HCT116 (cell line): ENCODE measurements at regions not wholly inside any gene's neighbourhood (a gene's known extent, or its start where the extent isn't known, plus 50 kb on each side); places are given as distances from the start of the nearest gene placed in this dataset.

Experiments used
- ATAC-seq: fragments of 200-7000 bp; cut with Tn5 transposase; 2 replicates; pipeline ENCODE4 v1.9.1; 2020; ENCODE audit warnings: mild to moderate bottlenecking, moderate library complexity
- BruUV-seq: library from RNA; stranded (reverse); fragments of 400-500 nt; replicated peaks from 2 replicates; lab custom pipeline; 2021; lab: Mats Ljungman, UMichigan
- CTCF ChIA-PET: fragments of 300-600 bp; sonication (Branson Sonifier 250); formaldehyde crosslinking; loops from one replicate; lab custom pipeline; 2021; ENCODE audit warnings: antibody characterized with exemption; lab: Charles Lee
- POLR2A ChIA-PET: fragments of 300-600, 350-600 bp; sonication (Branson Sonifier 250); formaldehyde crosslinking; loops from one replicate; lab custom pipeline; 2021; ENCODE audit warnings: antibody characterized with exemption; lab: Charles Lee
- RAD21 ChIA-PET, 2 experiments: fragments of 300-600 bp; sonication (Branson Sonifier 250); formaldehyde crosslinking; loops; one replicate each; lab custom pipeline; 2023; ENCODE audit warnings: low total read pairs in 2 of 2; ENCODE audit not compliant: uncharacterized antibody in 2 of 2, unreplicated experiment in 2 of 2, low non-redundant PET in 1 of 2; lab: Charles Lee
- DNase-seq: peaks from one replicate; pipeline ENCODE4 v3.0.0-alpha.2; 2010; ENCODE audit warnings: low read depth, low spot score
- H2AFZ ChIP-seq: fragments of 200-600 bp; shearing (Covaris generic), sonication (generic); 2 replicates; pipeline ENCODE4 v1.6.1; 2017; ENCODE audit warnings: low read depth, mixed run types, mixed read lengths, antibody characterized with exemption, low read length; ENCODE audit not compliant: poor library complexity, severe bottlenecking
- H3K27ac ChIP-seq: 2 replicates; pipeline ENCODE4 v1.5.1; 2012; ENCODE audit warnings: low read depth, low read length
- H3K27me3 ChIP-seq: fragments of 200-600 bp; sonication (generic); 2 replicates; pipeline ENCODE4 v1.6.1; 2016; ENCODE audit warnings: mixed run types, low read length, mixed read lengths; ENCODE audit not compliant: insufficient read depth
- H3K36me3 ChIP-seq, 2 experiments: fragments of 200-500 bp in 1 of 2; fragments of 200-600 bp in 1 of 2; sonication (Bioruptor generic) in 1 of 2; sonication (generic) in 1 of 2; 2 replicates each; pipeline versions ENCODE4 v1.5.1 to v1.6.1; 2014 to 2016; ENCODE audit warnings: low read length in 2 of 2, inconsistent platforms in 1 of 2, mixed read lengths in 1 of 2, mixed run types in 1 of 2; ENCODE audit not compliant: insufficient read depth in 2 of 2, control insufficient read depth in 1 of 2
- H3K4me1 ChIP-seq, 2 experiments: fragments of 200-600 bp in 1 of 2; sonication (generic) in 1 of 2; 2 replicates each; pipeline versions ENCODE4 v1.5.1 to v1.6.1; 2012 to 2017; ENCODE audit warnings: low read length in 2 of 2, inconsistent platforms in 1 of 2, mild to moderate bottlenecking in 1 of 2, mixed read lengths in 1 of 2, mixed run types in 1 of 2, moderate library complexity in 1 of 2; ENCODE audit not compliant: insufficient read depth in 2 of 2, control insufficient read depth in 1 of 2
- H3K4me2 ChIP-seq: fragments of 200-600 bp; sonication (generic); 2 replicates; pipeline ENCODE4 v1.6.1; 2017; ENCODE audit warnings: mixed run types, low read length, mixed read lengths
- H3K4me3 ChIP-seq, 2 experiments: fragments of 200-600 bp in 1 of 2; sonication (generic) in 1 of 2; replicated peaks in 1 of 2; 2 replicates each; pipeline ENCODE4 v1.5.1; 2011 to 2016; ENCODE audit warnings: low read length in 2 of 2, control low read depth in 1 of 2, low read depth in 1 of 2, mild to moderate bottlenecking in 1 of 2, mixed read lengths in 1 of 2, mixed run types in 1 of 2
- H3K79me2 ChIP-seq: fragments of 200-600 bp; sonication (generic); 2 replicates; pipeline ENCODE4 v1.6.1; 2017; ENCODE audit warnings: mild to moderate bottlenecking, mixed run types, low read length, moderate library complexity, mixed read lengths; ENCODE audit not compliant: insufficient read depth
- H3K9ac ChIP-seq: fragments of 200-600 bp; sonication (generic); 2 replicates; pipeline ENCODE4 v1.6.1; 2016; ENCODE audit warnings: low read length, mixed read lengths
- H3K9me2 ChIP-seq: fragments of 200-600 bp; sonication (generic), shearing (Covaris generic); 2 replicates; pipeline ENCODE4 v1.6.1; 2017; ENCODE audit warnings: mixed run types, mild to moderate bottlenecking, moderate library complexity; ENCODE audit not compliant: insufficient read depth
- H3K9me3 ChIP-seq, 2 experiments: fragments of 200-500 bp in 1 of 2; fragments of 200-600 bp in 1 of 2; sonication (Bioruptor generic) in 1 of 2; sonication (generic) in 1 of 2; 2 replicates each; pipeline ENCODE4 v1.6.1; 2014 to 2017; ENCODE audit warnings: low read length in 2 of 2, mixed read lengths in 2 of 2, inconsistent platforms in 1 of 2, low read depth in 1 of 2, mild to moderate bottlenecking in 1 of 2, mixed run types in 1 of 2, moderate library complexity in 1 of 2; ENCODE audit not compliant: control insufficient read depth in 1 of 2, insufficient read depth in 1 of 2
- H4K20me1 ChIP-seq: fragments of 200-600 bp; sonication (generic), shearing (Covaris generic); 2 replicates; pipeline ENCODE4 v1.6.1; 2017; ENCODE audit warnings: mixed run types, mild to moderate bottlenecking, moderate library complexity; ENCODE audit not compliant: insufficient read depth
- ATF3 ChIP-seq: IDR thresholded peaks from 2 replicates; pipeline ENCODE4 v1.6.1; 2012
- EGR1 ChIP-seq: IDR thresholded peaks from 2 replicates; pipeline ENCODE4 v1.6.1; 2012; ENCODE audit warnings: low read depth
- ELF1 ChIP-seq: IDR thresholded peaks from 2 replicates; pipeline ENCODE4 v1.6.1; 2012; ENCODE audit warnings: low read depth, borderline replicate concordance
- EZH2phosphoT487 ChIP-seq: fragments of 200-600 bp; IDR thresholded peaks from 2 replicates; pipeline ENCODE4 v1.6.1; 2018; ENCODE audit warnings: antibody characterized with exemption, borderline replicate concordance
- FOSL1 ChIP-seq: IDR thresholded peaks from 2 replicates; pipeline ENCODE4 v1.6.1; 2012; ENCODE audit warnings: low read depth
- JUND ChIP-seq: IDR thresholded peaks from 2 replicates; pipeline ENCODE4 v1.6.1; 2012
- POLR2A ChIP-seq: IDR thresholded peaks from 2 replicates; pipeline ENCODE4 v1.7.0; 2011; ENCODE audit warnings: borderline replicate concordance; ENCODE audit not compliant: insufficient read depth, insufficient read length; ENCODE audit errors: extremely low read depth
- POLR2AphosphoS5 ChIP-seq: IDR thresholded peaks from 2 replicates; pipeline ENCODE4 v1.6.1; 2011; ENCODE audit warnings: mild to moderate bottlenecking, low read depth, low read length, moderate library complexity
- RAD21 ChIP-seq: IDR thresholded peaks from 2 replicates; pipeline ENCODE4 v1.6.1; 2012; ENCODE audit warnings: low read depth, mild to moderate bottlenecking
- SIN3A ChIP-seq: IDR thresholded peaks from 2 replicates; pipeline ENCODE4 v1.6.1; 2012; ENCODE audit warnings: low read depth
- ZBTB33 ChIP-seq: IDR thresholded peaks from 2 replicates; pipeline ENCODE4 v1.6.1; 2011; ENCODE audit warnings: mild to moderate bottlenecking, low read length, moderate library complexity; ENCODE audit not compliant: insufficient replicate concordance; ENCODE audit errors: extremely low read depth
- ZFX ChIP-seq: fragments of 450-650 bp; IDR thresholded peaks from 2 replicates; pipeline ENCODE4 v1.6.1; 2017
- intact Hi-C: fragments of 100-400 bp; cut with micrococcal nuclease; formaldehyde crosslinking; loops from 2 replicates; pipeline ENCODE4 v1.10.0; 2022
- TF ChIP-seq, protein P1 (sequence below), 3 experiments: fragments of 200-600 bp in 1 of 3; sonication (generic) in 1 of 3; IDR thresholded peaks in 2 of 3; conservative IDR thresholded peaks in 1 of 3; 2 replicates each; pipeline ENCODE4 v1.5.1; 2012 to 2017; ENCODE audit warnings: low read depth in 2 of 3, low read length in 2 of 3, antibody characterized with exemption in 1 of 3, borderline replicate concordance in 1 of 3, control low read depth in 1 of 3, mild to moderate bottlenecking in 1 of 3, mixed read lengths in 1 of 3, mixed run types in 1 of 3, moderate library complexity in 1 of 3; ENCODE audit not compliant: insufficient read depth in 1 of 3

DNA sequence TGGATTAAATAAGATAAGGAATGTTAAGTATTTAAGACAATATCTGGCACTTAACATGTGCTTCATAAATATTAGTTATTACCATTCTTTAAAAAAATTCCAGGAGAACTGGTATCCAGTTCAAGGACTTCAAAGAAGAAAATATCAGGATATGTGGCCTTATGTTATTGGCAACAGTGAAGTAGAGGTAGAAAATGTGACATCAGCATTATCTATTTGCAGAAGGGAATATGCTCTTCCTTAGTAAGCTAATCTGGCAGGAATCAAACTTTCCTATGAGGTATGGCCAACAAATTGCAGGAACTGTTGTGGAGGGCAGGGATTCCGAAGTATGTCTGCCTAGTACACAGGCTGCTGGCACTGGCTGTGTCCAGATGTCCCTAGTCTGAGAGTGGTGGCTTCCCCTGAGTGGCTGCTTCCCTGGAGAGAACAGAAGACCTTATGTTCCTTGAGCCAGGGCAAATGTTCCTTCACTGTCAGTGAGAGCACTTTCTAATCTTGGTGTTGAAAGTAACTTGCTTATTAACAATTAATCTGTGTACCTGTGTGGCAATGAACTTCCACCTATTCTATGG is 351.7 kb upstream of the THRB start:
- H3K27ac ChIP-seq, result no peak overlapping the region
- ChIA-PET RAD21 (no interaction called here), CTCF (no interaction called here)

DNA sequence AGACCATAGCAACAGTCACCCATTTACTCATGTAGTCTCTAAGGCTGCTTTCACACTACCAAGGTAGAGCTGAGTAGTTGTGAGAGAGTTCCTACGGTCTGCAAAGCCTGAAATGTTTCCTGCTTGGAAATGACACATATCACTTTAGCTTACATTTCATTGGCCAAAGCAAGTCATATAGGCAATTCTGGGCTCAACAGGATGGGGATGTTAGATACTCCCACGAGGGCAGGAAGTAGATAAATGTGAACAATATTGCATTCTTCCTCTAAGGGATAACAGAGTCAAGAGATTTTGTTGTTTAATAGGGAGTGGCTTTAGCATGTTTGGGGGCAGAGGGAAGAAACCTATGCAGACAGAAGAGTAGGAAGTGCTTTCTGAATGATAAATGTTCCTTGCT is 355.6 kb upstream of the THRB start:
- Histone ChIP-seq H3K4me3 (no peak overlapping the region), H3K9me3 (no peaks in the 10 kb centered on the region), H2AFZ (no peak overlapping the region), H3K27ac (no peak overlapping the region), H3K36me3 (no peaks in the 10 kb centered on the region), H3K9ac (no peak overlapping the region), H3K4me1 (no peaks in the 10 kb centered on the region), H4K20me1 (no peaks in the 10 kb centered on the region), H3K79me2 (no peaks in the 10 kb centered on the region), H3K27me3 (peaks cover 5% of the 10 kb centered on the region), H3K4me2 (no peak overlapping the region), H3K9me2 (no peaks in the 10 kb centered on the region)
- ChIA-PET RAD21 (no interaction called here), POLR2A (no interaction called here), CTCF (no interaction called here)
- intact Hi-C loops, result no loop called here
- DNase-seq (no peak), ATAC-seq (no peak)
- no TSS peak for BruUV-seq
- TF ChIP-seq FOSL1 (no peak), ZBTB33 (no peak), RAD21 (no peak), ZFX (no peak), POLR2AphosphoS5 (no peak), ELF1 (no peak), EZH2phosphoT487 (no peak), ATF3 (no peak), SIN3A (no peak)
- TF ChIP-seq, protein P1, sequence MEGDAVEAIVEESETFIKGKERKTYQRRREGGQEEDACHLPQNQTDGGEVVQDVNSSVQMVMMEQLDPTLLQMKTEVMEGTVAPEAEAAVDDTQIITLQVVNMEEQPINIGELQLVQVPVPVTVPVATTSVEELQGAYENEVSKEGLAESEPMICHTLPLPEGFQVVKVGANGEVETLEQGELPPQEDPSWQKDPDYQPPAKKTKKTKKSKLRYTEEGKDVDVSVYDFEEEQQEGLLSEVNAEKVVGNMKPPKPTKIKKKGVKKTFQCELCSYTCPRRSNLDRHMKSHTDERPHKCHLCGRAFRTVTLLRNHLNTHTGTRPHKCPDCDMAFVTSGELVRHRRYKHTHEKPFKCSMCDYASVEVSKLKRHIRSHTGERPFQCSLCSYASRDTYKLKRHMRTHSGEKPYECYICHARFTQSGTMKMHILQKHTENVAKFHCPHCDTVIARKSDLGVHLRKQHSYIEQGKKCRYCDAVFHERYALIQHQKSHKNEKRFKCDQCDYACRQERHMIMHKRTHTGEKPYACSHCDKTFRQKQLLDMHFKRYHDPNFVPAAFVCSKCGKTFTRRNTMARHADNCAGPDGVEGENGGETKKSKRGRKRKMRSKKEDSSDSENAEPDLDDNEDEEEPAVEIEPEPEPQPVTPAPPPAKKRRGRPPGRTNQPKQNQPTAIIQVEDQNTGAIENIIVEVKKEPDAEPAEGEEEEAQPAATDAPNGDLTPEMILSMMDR (IDR thresholded peaks at IDR 0.05 in 2 of 3, conservative IDR thresholded peaks at IDR 0.05 in 1 of 3; ENCODE audit: borderline replicate concordance in 1 of 3, insufficient read depth in 1 of 3, low read depth in 2 of 3, low read length in 2 of 3), result no peak

More for the DNA sequence above, 351.7 kb upstream of the THRB start:
- H3K4me1 ChIP-seq, result no peaks in the 10 kb centered on the region
- TF ChIP-seq JUND, result no peak
- no peak for TF ChIP-seq EGR1
- TF ChIP-seq, protein P1 (IDR thresholded peaks at IDR 0.05 in 2 of 3, conservative IDR thresholded peaks at IDR 0.05 in 1 of 3; ENCODE audit: borderline replicate concordance in 1 of 3, insufficient read depth in 1 of 3, low read depth in 2 of 3, low read length in 2 of 3), result no peak
- TF ChIP-seq POLR2A, result no peak
- TF ChIP-seq ZFX, result no peak
- DNase-seq, result no peak
- intact Hi-C loops, result no loop called here
- no peaks in the 10 kb centered on the region for H3K9me3 ChIP-seq
- H3K27me3 ChIP-seq, result no peaks in the 10 kb centered on the region; the same call in 1 of the 2 replicates
- no peaks in the 10 kb centered on the region for H3K79me2 ChIP-seq
- no peaks in the 10 kb centered on the region for H4K20me1 ChIP-seq
- no peak overlapping the region for H3K9ac ChIP-seq
- POLR2A ChIA-PET, result no interaction called here
- no peak overlapping the region for H2AFZ ChIP-seq
- H3K4me2 ChIP-seq, result no peak overlapping the region
- no peak for ATAC-seq
- H3K9me2 ChIP-seq, result no peaks in the 10 kb centered on the region
- H3K36me3 ChIP-seq, result no peaks in the 10 kb centered on the region
- BruUV-seq, result no TSS peak
- H3K4me3 ChIP-seq, result no peak overlapping the region
